NB4 (cell line): ENCODE measurements at regions not wholly inside any gene's neighbourhood (a gene's known extent, or its start where the extent isn't known, plus 50 kb on each side); places are given as distances from the start of the nearest gene placed in this dataset.

Source experiments
- MYC ChIP-seq: IDR thresholded peaks from 2 replicates; pipeline ENCODE4 v1.6.1; 2011; ENCODE audit warnings: low read depth, low read length
- POLR2A ChIP-seq: IDR thresholded peaks from 2 replicates; pipeline ENCODE4 v1.6.1; 2011; ENCODE audit warnings: mild to moderate bottlenecking; ENCODE audit not compliant: insufficient read length; ENCODE audit errors: extremely low read depth
- TF ChIP-seq, protein P1 (sequence below): IDR thresholded peaks from one replicate; pipeline ENCODE4 v1.5.1; 2012; ENCODE audit warnings: low read depth, low read length
- TF ChIP-seq, protein P2 (sequence below): IDR thresholded peaks from 2 replicates; pipeline ENCODE4 v1.6.1; 2011; ENCODE audit warnings: low read depth, low read length

DNA sequence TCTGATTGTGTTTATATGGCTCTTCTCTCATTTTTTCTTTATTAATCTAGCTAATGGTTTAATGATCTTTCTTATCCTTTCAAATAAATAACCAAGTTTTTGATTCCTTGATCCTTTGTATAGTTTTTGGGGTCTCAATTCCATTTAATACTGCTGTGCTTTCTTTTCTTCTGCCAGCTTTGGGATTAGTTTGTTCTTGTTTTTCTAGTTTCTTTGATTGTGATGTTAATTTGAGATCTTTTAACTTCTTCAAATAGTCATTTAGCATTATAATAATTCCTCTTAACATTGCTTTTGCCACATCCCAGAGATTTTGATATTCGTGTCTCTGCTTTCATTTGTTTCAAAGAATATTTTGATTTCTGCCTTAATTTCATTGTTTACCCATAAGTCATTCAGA, 1126.6 kb downstream of the NAALADL2 start:
- TF ChIP-seq, protein P1, sequence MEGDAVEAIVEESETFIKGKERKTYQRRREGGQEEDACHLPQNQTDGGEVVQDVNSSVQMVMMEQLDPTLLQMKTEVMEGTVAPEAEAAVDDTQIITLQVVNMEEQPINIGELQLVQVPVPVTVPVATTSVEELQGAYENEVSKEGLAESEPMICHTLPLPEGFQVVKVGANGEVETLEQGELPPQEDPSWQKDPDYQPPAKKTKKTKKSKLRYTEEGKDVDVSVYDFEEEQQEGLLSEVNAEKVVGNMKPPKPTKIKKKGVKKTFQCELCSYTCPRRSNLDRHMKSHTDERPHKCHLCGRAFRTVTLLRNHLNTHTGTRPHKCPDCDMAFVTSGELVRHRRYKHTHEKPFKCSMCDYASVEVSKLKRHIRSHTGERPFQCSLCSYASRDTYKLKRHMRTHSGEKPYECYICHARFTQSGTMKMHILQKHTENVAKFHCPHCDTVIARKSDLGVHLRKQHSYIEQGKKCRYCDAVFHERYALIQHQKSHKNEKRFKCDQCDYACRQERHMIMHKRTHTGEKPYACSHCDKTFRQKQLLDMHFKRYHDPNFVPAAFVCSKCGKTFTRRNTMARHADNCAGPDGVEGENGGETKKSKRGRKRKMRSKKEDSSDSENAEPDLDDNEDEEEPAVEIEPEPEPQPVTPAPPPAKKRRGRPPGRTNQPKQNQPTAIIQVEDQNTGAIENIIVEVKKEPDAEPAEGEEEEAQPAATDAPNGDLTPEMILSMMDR, result no peak
- TF ChIP-seq, protein P2, sequence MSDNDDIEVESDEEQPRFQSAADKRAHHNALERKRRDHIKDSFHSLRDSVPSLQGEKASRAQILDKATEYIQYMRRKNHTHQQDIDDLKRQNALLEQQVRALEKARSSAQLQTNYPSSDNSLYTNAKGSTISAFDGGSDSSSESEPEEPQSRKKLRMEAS, result no peak
- TF ChIP-seq POLR2A, result no peak
- TF ChIP-seq MYC, result no peak
